ENCODE measurements at regions not wholly inside any gene's neighbourhood (a gene's known extent, or its start where the extent isn't known, plus 50 kb on each side); places are given as distances from the start of the nearest gene placed in this dataset.

- peak; percentile 32 for FAIRE-seq
- Histone ChIP-seq H3K36me3 (ENCODE audit: control insufficient read depth, insufficient read depth, low read length) (no peaks in the 10 kb centered on the region), H3K27me3 (ENCODE audit: control insufficient read depth, insufficient read depth, low read length) (no peaks in the 10 kb centered on the region), H3K4me3 (ENCODE audit: low read depth, low read length) (no peak overlapping the region)
- DNase-seq (ENCODE audit: low read depth), result peak; percentile 75
- TF ChIP-seq CTCF (IDR thresholded peaks at IDR 0.05; ENCODE audit: insufficient read depth, low read length, severe bottlenecking), result no peak
Observed at GRCh38 chr13:50261130-50261901, 246.1 kb downstream of the KCNRG start.

- FAIRE-seq, result no peak
- Histone ChIP-seq H3K36me3 (ENCODE audit: control insufficient read depth, insufficient read depth, low read length) (no peaks in the 10 kb centered on the region), H3K27me3 (ENCODE audit: control insufficient read depth, insufficient read depth, low read length) (no peaks in the 10 kb centered on the region), H3K4me3 (ENCODE audit: low read depth, low read length) (no peak overlapping the region)
- no peak for TF ChIP-seq CTCF (IDR thresholded peaks at IDR 0.05; ENCODE audit: insufficient read depth, low read length, severe bottlenecking)
- DNase-seq (ENCODE audit: low read depth), result no peak
Observed at GRCh38 chr13:50267066-50267465, 251.8 kb downstream of the KCNRG start.

GRCh38 chr13:50267917-50268316 lies 252.7 kb downstream of the KCNRG start:
- DNase-seq (ENCODE audit: low read depth), result no peak
- Histone ChIP-seq H3K4me3 (ENCODE audit: low read depth, low read length) (no peak overlapping the region), H3K27me3 (ENCODE audit: control insufficient read depth, insufficient read depth, low read length) (no peaks in the 10 kb centered on the region), H3K36me3 (ENCODE audit: control insufficient read depth, insufficient read depth, low read length) (no peaks in the 10 kb centered on the region)
- FAIRE-seq, result no peak
- no peak for TF ChIP-seq CTCF (IDR thresholded peaks at IDR 0.05; ENCODE audit: insufficient read depth, low read length, severe bottlenecking)

- no peak overlapping the region for H3K4me3 ChIP-seq (ENCODE audit: low read depth, low read length)
- no peak for TF ChIP-seq CTCF (IDR thresholded peaks at IDR 0.05; ENCODE audit: insufficient read depth, low read length, severe bottlenecking)
- no peaks in the 10 kb centered on the region for H3K36me3 ChIP-seq (ENCODE audit: control insufficient read depth, insufficient read depth, low read length)
- FAIRE-seq (no peak), DNase-seq (ENCODE audit: low read depth) (no peak)
- H3K27me3 ChIP-seq (ENCODE audit: control insufficient read depth, insufficient read depth, low read length), result no peaks in the 10 kb centered on the region
Observed at GRCh38 chr13:50268500-50268899, 253.3 kb downstream of the KCNRG start.

- FAIRE-seq (no peak), DNase-seq (ENCODE audit: low read depth) (no peak)
- no peak for TF ChIP-seq CTCF (IDR thresholded peaks at IDR 0.05; ENCODE audit: insufficient read depth, low read length, severe bottlenecking)
- Histone ChIP-seq H3K4me3 (ENCODE audit: low read depth, low read length) (no peak overlapping the region), H3K27me3 (ENCODE audit: control insufficient read depth, insufficient read depth, low read length) (no peaks in the 10 kb centered on the region), H3K36me3 (ENCODE audit: control insufficient read depth, insufficient read depth, low read length) (no peaks in the 10 kb centered on the region)
Observed at GRCh38 chr13:50274181-50274580, 258.9 kb downstream of the KCNRG start.

All from bronchial epithelial cell (primary cell).